ENCODE measurements at regions not wholly inside any gene's neighbourhood (a gene's known extent, or its start where the extent isn't known, plus 50 kb on each side); places are given as distances from the start of the nearest gene placed in this dataset.
"Not testable (repeated sequence)": the region's sequence is repeated elsewhere in the genome, so short reads cannot be mapped to it uniquely, and the experiment has no call there.

DNA sequence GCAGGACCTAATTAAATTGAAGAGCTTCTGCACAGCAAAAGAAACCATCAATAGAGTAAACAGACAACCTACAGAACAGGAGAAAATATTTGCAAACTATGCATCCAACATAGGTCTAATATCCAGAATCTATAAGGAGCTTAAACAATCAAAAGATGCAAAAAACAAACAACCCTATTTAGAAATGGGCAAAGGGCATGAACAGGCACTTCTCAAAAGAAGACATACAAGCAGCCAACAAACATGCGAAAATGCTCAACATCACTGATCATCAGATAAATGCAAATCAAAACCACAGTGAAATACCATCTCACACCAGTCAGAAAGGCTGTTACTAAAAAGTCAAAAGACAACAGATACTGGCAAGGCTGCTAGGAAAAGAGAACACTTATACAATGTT is 189.2 kb downstream of the CYP26B1 start:
- not testable (repeated sequence) for DNase-seq (ENCODE audit: low read depth)

DNA sequence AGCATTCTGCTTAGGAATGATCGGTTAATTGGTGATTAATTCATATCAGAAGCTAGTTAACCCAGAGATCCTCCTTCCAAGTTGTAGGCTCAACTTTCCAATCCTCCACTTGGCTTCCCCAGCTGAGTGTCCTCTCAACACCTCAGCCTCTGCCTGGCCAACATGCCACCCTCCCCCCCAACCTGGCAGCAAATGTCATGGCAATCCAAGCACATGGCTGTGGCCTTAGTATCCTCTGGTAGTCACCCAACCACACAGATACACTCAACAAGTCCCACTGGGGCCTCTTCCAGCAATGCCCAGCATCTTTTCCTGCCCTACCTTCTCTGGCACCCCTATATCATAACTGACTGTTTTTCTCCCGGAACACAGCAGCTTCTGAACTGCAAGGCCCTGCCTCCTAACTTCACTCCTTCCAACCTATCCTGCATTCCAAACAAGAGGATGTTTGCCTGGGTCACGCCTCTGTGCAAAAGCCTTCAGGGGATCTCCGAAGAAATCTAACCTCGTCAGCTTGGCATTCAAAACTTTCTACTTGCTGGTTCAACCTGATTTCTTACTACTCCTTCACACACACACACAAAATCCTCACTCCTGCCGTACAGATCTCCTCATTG is 195.0 kb downstream of the CYP26B1 start:
- no peak for DNase-seq (ENCODE audit: low read depth)

DNA sequence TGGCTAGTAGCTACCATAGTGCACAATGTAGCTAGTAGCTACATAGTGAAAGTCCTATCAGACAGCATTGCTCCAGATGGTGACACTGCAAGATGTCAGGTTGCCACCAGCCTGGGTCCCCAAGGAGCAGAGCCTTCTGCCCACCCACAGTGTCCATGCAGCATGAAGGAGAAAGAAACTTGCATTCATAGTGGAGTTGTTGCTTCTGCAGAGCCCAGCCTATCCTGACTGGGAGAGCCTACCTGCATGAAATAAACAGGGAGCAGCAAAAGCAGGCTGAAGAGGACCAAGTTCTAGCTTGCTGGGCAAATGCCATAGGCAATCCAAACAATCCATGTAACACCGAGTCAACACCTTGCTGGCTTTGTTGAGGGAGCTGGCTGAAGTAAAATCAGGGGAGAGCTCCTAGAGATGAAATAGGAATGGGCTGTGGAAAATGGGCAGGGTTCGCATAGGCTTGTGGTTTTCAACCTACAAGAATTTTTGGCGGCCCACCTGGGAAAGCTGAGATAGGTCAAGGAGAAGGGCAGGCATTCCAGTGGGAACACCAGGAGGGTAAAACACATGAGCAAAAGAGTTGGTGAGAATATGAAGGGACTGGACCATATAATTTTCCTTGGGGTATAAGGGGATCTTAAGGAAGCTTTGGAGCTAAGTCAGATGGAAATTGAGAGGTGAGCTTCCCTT is 195.8 kb downstream of the CYP26B1 start:
- DNase-seq (ENCODE audit: low read depth) = no peak

DNA sequence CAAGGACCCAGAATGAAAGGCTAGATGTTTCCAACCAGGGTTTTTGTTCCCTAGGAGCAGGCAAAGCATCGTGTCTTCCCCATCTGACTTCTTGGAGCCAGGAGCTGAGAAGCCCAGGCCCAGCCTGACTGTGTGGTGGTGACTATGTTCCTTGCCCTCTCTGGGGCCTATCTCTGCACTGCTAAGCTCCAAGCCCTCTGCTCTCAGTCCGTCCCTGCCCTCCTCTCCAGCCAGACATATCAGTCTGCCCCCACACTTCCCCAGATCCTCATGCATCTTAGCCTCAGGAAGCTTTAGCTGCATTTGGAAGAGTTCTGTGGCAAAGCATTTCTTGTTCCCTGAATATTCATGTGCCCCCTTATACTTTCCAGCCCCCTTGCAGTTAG is 196.6 kb downstream of the CYP26B1 start:
- no peak for DNase-seq (ENCODE audit: low read depth)

DNA sequence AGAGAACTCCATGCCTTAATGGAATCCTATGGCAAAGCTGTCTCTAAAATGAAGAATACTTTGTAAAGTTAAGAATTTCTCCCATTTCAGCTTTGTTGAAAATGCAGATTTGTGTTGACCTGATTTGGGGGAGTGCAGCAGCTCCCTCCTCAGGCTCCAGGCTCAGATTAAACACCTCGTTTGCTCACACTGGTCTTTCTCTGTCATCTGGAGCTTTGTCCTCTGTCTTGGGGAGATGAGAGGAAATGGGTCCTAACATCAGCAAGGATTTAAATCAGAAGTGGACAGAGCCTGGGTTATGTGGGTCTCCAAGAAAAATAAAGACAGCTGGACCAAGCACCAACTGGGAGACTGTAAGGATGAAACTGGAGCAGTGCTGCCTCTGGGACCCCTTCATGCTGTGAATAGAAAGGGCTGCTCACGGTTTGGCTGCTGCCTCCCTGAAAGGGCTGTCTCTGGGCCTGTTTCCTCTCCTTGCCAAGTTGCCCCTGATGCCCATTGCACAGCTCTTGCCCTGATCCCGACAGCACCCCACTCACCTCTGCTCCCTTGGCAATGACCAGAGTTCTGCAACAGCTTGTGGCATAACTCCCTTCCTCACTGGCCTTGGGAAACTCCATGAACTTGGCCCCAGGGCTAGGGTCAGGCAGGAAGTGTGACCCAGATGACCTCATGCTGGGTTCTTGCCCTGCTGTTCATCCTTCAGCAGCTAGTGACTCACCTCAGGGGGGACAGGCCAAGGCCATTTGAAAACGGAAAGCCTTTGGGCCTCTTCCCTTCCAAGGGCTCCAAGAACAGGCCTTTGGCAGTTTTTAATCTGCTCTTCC is 197.2 kb downstream of the CYP26B1 start:
- DNase-seq (ENCODE audit: low read depth) = no peak

DNA sequence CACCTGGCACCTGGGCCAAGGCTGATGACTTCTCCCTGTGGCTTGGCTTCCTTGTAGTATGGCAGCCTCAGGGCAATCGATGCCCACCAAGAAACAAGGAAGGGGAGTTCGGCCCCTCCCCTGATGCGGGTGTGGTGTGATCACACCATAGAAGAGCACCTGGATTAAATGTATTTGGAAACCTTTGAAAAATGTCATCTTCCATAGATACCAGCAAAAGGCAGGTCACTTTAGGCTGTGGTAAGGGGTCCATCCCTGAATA is 198.2 kb downstream of the CYP26B1 start:
- DNase-seq (ENCODE audit: low read depth) = no peak

DNA sequence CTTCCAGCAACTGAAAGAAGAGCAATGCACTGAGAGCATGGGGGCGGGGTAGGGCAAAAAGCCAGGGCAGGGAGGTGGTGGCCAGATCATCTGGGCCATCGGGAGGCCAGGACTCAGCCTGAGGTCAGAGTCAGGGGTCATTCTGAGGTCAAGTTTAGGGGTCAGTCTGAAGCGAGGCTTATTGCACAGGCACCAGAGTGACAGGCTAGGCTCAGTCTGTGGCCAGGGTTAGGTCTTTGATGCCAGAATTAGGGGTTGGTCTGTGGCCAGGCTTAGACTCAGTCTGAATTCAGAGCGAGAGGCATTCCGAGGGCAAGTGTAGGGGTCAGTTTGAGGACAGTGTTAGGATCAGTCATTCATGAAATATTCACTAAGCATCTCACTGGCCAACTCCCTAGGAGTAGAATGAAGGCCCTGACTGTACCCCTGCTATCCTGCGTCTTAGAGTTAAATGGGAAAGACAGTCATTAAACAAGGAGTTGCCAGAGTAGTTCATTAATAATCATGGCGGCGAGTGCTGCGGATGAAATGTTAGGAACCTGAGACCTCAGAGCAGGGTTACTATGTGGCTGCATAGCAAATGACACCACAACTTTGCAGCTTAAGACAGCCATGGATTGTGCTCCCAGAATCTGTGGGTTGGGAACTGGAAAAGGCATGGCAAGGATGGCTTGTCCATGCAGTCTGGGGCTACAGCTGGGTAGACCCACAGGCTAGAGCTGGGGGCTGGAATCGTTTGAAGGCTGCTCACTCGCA is 198.7 kb downstream of the CYP26B1 start:
- peak; percentile 84 for DNase-seq (ENCODE audit: low read depth)

DNA sequence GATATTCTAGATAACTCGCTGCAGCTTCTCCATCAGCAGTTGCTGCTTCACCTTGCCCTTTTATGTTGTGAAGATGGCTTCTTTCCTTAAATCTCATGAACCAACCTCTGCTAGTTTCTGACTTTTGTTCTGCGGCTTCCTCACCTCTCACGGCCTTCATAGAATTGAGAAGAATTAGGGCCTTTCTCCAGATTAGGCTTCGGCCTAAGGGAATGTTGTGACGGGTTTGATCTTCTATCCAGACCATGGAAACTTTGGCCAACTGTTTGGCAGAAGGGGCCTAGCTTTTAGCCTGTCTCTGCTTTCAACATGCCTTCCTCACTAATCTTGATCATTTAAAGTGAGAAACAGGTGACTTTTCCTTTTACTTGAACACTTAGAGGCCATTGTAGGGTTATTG is 199.9 kb downstream of the CYP26B1 start:
- DNase-seq (ENCODE audit: low read depth) = no peak

DNA sequence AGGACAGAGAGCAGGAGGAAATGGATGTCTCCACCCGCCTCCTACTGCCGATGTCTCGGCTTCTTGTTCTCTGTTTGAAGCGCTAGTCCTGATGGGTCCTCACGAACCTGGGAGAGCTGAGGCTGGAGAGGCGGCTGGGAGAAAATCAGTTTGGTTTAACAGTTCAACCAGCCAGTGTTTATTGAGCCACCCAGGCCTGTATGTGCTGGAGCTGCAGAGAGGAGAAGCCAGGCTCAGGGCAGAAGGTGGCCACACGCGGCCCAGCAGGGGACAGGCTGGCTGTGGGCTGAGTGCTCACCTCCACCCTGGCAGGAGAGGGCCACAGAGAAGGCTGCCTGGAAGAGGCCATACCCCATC is 202.1 kb downstream of the CYP26B1 start:
- no peak for DNase-seq (ENCODE audit: low read depth)

DNA sequence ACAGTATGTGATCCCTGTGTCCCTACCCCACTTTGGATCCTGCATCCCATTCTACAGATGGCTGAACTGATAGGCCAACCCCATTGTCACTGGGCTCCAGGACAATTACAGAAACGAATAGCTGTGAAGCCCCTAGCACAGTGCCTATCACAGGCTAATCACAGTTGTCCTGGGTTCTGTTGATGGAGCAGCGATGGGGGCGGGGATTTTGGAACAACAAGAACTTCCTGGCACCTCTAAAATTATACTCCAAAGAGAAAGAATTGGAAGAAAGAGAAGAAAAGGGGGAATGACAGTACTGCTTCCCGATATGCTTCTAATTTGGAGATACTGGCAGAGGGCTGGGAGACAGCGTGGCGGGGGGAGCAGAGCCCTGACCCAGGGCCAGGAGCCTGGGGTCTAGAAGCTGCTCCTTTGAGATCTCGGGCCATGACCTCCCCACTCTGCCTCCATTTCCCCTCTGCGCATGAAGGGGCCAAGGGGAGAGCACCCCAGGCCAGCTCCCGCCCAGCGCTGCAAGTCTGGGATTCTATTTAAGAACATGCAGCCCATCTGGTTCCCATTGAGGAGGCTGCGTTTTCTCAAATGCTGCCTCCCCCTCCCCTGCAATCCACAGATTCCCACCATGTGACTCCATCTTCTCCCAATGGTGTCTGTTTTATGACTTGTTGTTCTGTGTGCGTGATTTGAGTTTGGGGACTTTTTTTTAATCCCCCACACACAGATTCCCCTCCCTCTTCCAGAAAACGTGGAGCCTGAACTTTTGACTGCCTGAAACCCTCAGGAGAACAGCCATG is 202.7 kb downstream of the CYP26B1 start:
- DNase-seq (ENCODE audit: low read depth) = no peak

DNA sequence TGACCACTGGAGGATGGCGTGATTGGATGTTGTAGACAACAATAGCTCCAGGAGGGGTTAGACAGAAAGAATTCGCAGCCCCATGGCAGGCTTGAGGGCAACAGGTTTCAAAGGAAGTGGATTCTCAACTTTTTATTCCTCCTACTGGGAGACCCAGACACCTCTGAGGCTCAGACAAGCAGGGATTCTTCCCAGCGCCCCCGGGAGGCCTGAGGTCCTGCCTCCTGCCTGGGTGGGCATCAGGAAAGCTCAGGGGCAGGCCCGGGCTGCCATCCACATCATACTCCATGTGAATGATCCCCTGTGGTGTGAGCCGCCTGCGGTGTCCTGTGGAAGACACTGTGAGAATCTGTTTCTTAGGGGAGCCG is 203.5 kb downstream of the CYP26B1 start:
- DNase-seq (ENCODE audit: low read depth) = no peak

DNA sequence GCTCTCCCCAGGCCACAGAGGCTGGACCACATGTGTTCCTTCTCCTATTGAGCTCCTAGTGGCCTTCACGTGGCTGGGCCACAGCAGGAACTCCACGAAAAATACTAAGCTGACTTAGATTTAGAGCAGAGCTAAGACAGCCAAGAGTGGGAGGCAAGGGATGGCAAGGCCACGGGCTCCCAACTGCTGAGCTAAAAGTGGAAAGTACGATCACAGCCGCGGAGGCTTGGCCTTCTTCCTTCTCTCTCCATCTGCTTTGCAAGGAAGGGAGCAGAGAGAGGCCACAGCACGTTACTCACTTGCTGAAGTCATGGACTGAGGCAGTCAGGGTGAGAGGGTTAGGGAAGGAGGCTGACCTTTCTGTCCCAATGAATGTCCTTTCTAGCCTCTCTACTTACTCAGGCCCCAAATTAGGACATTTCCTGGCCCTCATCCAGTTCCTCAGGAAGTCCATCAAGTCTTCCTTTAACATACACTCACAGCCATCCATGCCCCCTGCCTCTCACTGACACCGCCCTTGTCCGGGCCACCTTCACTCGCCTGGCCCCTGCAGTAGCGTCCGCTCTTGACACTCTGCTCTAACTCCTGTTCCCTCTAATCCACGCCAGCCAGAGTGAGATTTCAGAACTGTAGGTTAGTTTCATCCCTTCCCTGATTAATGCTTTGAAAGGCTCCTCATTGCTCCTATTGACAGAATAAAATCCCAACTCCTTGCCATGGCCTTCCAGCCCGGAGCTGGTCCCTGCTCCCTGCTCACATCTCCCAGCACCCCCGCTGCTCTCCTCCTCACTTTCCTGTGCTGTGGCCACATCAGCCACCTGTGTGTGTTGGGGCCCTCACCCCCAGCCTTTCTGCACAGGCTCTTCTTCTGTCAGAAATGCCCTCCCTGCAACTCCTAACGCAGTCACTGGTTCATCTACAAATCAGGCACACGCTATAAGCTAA is 204.2 kb downstream of the CYP26B1 start:
- DNase-seq (ENCODE audit: low read depth) = no peak

DNA sequence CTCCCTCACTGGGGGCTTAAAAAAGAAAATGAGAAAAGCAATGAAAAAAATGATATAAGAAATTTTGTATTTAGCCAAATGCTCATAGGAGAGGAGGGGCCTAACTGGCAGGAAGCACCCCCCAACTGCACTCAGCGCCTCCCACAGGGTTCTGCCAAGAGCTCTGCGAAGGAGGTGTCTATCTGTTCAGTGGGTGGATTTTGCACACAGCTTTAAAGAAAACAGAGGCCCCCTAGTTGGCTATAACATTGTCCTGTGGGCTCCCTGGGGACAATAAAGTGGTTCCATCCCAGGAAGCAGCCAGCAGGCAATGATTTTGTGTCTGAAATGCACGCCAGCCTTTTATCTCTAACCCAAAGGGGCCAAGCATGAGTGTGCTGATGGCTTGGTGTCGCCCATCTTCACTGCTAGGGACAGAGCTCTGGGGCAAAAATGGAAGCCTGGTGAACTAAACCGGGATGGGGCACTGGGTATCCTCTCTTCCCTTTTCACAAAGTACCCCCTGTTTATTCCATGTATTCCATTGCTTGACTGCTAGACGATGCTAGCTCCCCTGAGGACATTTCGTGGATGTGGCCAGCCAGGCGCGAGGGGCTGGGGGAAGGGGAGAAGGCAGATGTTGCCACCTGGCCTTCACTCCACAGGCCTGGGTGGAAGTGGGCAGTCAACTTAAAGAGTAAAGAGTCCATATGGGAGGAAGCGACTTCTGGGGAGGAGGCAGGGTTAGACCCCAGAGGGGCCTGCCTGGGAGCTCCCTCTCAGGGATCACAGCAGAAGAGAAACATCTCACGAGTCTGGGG is 205.7 kb downstream of the CYP26B1 start:
- no peak for DNase-seq (ENCODE audit: low read depth)

DNA sequence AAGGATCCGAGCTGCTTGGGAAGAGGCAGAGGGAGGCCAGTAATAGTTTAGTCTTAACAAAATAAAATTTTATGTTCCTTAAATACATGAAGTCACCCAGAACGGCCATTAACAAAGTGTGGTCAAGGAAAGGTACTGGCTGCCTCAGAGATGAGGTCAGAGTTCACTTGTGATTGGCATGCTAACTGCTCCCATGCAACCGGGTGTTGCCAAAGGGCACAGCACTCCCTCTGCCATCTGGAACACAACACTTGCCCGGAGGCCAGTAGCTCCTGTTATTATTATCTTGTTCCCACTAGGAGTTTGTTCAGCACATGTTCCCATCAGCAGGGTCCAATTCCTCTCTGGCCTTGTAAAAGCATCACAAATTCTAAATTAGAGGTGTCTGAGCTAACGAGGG is 207.0 kb downstream of the CYP26B1 start:
- no peak for DNase-seq (ENCODE audit: low read depth)

DNA sequence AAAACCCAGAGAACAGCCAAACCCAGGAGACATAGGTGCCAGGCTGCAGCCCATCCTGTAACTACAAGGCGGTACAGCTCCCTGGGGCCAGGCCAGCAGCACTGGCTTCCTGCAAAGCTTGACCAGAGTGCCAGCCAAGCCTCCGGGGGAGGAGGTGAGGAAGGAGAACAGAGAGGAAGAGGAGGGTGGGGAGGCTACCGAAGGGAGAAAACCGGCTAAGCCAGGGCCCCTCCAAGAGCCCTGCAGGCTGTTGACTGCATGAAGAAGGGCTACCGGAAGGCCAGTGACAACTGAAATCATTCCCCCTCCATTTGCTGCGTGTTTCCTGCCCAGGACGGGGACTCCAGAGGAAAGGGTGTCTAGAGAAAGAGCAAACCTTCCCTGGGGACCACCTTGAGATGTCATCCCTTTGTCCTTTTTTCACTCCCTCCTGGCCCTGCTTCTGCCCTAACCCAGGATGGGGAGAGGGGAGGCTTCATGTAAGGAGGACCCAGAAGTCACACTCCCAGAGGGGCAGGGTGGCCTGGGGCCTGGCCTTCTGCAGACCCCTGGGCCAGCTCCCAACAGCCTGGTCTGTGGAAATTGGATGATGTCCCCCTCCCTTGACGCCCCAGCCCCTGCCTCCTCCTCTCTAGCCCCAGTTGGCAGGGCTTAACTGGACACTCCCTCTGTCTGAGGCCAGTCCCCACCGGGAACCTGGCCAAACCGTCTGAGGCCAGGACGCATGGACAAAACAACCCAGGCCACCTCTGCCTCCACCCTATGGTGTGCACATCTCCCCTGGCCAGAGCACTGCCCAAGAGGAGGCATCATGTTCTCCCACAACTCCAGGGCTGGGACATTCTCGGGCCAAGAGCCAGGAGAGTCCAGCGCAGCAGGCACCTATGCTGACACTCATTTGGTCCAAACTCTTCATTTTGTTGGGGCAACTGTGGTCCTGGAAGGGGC is 207.8 kb downstream of the CYP26B1 start:
- no peak for DNase-seq (ENCODE audit: low read depth)

DNA sequence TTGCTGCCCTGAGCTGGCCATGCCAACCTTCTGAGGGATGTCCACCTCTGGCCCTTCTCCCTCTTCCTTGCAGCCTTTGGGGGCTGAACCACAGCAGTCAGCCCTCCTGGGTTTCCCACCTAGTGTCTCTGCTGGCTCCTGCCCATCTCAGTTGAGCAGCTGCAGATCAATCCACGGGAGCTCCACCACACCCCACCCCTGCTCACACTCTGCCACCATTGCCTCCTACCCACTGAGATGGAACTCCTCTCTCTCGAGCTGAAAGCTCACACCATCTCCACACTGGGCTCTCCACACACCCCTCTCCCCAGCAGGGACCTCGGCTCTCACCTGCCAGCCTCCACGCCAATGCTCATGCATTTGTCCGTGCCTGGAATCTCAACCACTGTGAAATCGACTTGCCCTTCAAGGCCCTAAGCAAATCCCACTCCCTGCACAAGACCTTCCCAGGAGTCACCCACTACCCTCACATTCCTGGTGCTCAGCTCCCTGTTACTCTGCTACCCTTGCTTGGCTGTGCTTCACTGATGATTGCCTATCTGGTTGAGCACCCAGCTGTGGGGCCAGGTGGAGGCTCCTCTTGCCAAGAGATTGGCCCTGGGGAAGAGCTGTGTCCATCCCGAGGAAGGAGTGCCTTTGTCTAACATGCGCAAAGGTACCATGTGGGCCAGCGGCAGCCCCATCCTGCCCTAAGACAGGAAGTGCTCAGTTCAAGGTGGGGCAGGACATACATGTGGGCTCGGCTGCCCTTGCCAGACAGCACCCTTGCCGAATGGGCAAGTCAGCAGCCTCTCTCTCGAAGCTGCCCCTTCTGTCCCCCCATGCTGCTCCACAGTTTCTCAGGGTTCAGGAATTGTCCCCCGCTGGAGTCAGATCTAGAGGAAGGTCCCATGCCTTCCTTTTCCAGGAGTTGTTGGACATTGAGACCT is 208.7 kb downstream of the CYP26B1 start:
- DNase-seq (ENCODE audit: low read depth) = no peak

DNA sequence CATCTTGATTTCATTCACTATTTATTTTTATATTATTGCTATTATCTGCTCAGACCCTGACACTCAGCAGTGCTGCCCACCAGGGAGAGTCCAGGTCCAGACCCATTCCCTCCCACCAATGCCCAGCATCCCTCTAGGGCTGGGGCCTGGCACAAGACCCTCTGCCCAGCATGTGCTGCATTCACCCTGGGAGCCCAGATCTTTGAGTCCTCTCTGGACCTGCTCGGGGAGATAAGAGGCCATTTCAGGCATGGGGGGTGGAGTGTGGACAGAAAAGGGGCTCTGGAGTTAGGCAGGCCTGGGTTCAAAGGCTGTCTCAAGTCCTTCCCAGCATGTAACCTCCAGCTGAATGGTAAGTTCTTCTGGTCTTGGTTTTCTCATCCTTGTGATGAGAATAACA is 209.6 kb downstream of the CYP26B1 start:
- no peak for DNase-seq (ENCODE audit: low read depth)

DNA sequence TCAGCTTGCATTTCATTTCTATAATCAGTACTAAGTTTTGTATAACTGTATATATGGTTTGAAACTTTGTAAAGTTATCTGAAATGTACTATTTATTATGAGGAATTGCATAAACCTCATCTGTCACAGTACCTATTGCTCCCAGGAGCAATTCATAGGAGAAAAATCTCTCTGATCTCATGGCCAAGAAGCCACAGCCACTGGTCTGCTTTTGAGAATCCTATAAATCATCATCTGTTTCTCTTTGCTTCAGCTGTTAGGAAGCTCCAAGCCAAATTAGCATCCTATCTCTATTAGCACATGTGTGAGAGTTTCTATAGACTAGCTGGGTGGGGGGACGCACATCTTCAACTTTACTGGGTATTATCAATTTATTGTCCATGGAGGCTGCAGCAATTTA is 210.3 kb downstream of the CYP26B1 start:
- no peak for DNase-seq (ENCODE audit: low read depth)
